Breast epithelium (tissue), 4 donors: ENCODE measurements at regions not wholly inside any gene's neighbourhood (a gene's known extent, or its start where the extent isn't known, plus 50 kb on each side); places are given as distances from the start of the nearest gene placed in this dataset.

Source experiments
- DNase-seq, 2 donors: peaks; one replicate each; pipeline ENCODE4 v3.0.0-alpha.2; 2019; ENCODE audit warnings: low spot score in 2 of 2
- H3K27ac ChIP-seq, 2 donors: fragments of 200-600 bp; sonication (generic) in 1 of 2; one replicate each; pipeline ENCODE4 v1.5.1; 2016 to 2019; ENCODE audit warnings: mild to moderate bottlenecking in 1 of 2
- H3K27me3 ChIP-seq, 2 donors: fragments of 200-600 bp; sonication (generic) in 1 of 2; one replicate each; pipeline versions ENCODE4 v1.5.1 to v1.6.0; 2017 to 2019; ENCODE audit warnings: control low read depth in 1 of 2, mild to moderate bottlenecking in 1 of 2
- H3K36me3 ChIP-seq: fragments of 200-600 bp; one replicate; pipeline ENCODE4 v1.5.1; 2019
- H3K4me1 ChIP-seq, 2 donors: fragments of 200-600 bp; sonication (generic); one replicate each; pipeline ENCODE4 v1.5.1; 2016 to 2019; ENCODE audit warnings: control low read depth in 1 of 2
- H3K4me3 ChIP-seq, 3 donors: fragments of 200-600 bp; sonication (generic); 1 replicate in 2 of 3; 2 replicates in 1 of 3; pipeline ENCODE4 v1.5.1; 2016 to 2019; ENCODE audit warnings: mild to moderate bottlenecking in 3 of 3, moderate library complexity in 2 of 3
- H3K9me3 ChIP-seq, 2 donors: fragments of 200-600 bp; sonication (generic) in 1 of 2; one replicate each; pipeline ENCODE4 v1.5.1; 2016 to 2019; ENCODE audit warnings: control low read depth in 1 of 2
- POLR2A ChIP-seq: fragments of 450-650 bp; IDR thresholded peaks from one replicate; pipeline ENCODE4 v1.6.1; 2016; ENCODE audit warnings: antibody characterized with exemption, mild to moderate bottlenecking, moderate library complexity
- POLR2AphosphoS5 ChIP-seq, 3 donors: sonication (generic); formaldehyde crosslinking; IDR thresholded peaks; one replicate each; pipeline ENCODE4 v1.6.1; 2017; ENCODE audit warnings: antibody characterized with exemption in 3 of 3
- intact Hi-C: fragments of 100-400 bp; cut with DNase I; formaldehyde crosslinking; loops from one replicate; pipeline ENCODE4 v1.15.1; 2023; ENCODE audit warnings: low total_unique reads
- TF ChIP-seq, protein P1 (sequence below), 3 donors: fragments of 450-650 bp; IDR thresholded peaks; one replicate each; pipeline ENCODE4 v1.5.1; 2016 to 2017; ENCODE audit warnings: antibody characterized with exemption in 3 of 3, mild to moderate bottlenecking in 3 of 3, moderate library complexity in 3 of 3

GRCh38 chr6:50921968-50922367 lies 103.3 kb downstream of the TFAP2B start:
- TF ChIP-seq POLR2A (no peak), POLR2AphosphoS5 (IDR thresholded peaks at IDR 0.05) (no peak)
- TF ChIP-seq, protein P1, sequence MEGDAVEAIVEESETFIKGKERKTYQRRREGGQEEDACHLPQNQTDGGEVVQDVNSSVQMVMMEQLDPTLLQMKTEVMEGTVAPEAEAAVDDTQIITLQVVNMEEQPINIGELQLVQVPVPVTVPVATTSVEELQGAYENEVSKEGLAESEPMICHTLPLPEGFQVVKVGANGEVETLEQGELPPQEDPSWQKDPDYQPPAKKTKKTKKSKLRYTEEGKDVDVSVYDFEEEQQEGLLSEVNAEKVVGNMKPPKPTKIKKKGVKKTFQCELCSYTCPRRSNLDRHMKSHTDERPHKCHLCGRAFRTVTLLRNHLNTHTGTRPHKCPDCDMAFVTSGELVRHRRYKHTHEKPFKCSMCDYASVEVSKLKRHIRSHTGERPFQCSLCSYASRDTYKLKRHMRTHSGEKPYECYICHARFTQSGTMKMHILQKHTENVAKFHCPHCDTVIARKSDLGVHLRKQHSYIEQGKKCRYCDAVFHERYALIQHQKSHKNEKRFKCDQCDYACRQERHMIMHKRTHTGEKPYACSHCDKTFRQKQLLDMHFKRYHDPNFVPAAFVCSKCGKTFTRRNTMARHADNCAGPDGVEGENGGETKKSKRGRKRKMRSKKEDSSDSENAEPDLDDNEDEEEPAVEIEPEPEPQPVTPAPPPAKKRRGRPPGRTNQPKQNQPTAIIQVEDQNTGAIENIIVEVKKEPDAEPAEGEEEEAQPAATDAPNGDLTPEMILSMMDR (IDR thresholded peaks at IDR 0.05): no peak
- no peak overlapping the region for H3K4me3 ChIP-seq
- H3K4me1 ChIP-seq: no peaks in the 10 kb centered on the region
- no peaks in the 10 kb centered on the region for H3K36me3 ChIP-seq
- no peak overlapping the region for H3K27ac ChIP-seq
- intact Hi-C loops: no loop called here
- no peak for DNase-seq
- no peaks in the 10 kb centered on the region for H3K27me3 ChIP-seq
- peaks cover 6 to 7% of the 10 kb centered on the region in 2 donors for H3K9me3 ChIP-seq

DNA sequence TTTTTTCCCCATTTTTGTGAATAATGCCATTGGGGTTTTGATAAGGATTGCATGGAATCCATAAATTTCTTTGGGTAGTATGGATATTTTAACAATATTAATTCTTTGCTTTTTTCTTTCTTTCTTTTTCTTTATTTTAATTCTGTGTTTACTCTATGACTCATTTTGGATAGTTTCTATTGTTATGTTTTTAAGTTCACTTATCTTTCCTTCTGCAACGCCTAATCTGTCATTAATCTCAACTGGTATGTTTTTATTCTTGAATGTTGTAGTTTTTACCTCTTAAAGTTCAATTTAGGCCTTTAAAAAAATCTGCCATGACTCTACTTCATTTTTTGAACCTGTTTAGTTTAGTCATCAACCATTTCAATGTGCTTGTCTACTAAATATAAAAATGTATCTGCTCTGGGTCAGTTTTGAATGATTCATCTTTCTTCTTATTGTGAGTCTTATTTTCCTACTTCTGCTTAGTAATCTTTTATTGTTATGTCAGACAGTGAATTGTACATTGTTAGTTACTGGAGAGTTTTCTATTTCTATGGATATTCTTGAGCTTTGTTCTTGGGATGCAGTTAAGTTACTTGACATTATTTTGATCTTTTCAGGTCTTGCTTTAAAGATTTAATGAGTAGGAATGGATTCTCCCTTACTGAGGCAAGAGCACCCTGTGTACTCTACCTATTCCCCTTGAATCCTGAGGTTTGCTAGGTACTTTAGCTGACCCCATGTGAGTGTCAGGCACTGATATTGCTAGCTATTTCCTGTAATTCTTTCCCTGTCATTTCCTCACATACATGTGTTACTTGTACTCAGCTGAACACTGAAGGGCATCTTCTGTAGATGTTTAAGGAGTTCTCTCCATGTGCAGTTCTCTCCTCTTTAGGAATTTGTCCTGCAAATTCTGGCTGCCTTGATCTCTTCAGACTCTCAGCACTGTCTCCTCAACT lies 104.2 kb downstream of the TFAP2B start:
- Histone ChIP-seq H3K4me1 (no peaks in the 10 kb centered on the region), H3K4me3 (no peak overlapping the region), H3K36me3 (no peaks in the 10 kb centered on the region), H3K27ac (peak overlapping the region in 1 of 2 donors; percentile 30), H3K27me3 (no peaks in the 10 kb centered on the region), H3K9me3 (peaks cover 6 to 7% of the 10 kb centered on the region in 2 donors)
- no peak for DNase-seq
- intact Hi-C loops: no loop called here
- no peak for TF ChIP-seq POLR2AphosphoS5 (IDR thresholded peaks at IDR 0.05)
- no peak for TF ChIP-seq POLR2A
- TF ChIP-seq, protein P1 (IDR thresholded peaks at IDR 0.05): no peak

GRCh38 chr6:50924758-50925157 lies 106.1 kb downstream of the TFAP2B start:
- H3K27ac ChIP-seq: no peak overlapping the region
- peaks cover 6 to 7% of the 10 kb centered on the region in 2 donors for H3K9me3 ChIP-seq
- no peak overlapping the region for H3K4me3 ChIP-seq
- TF ChIP-seq POLR2AphosphoS5 (IDR thresholded peaks at IDR 0.05) (no peak), POLR2A (no peak)
- TF ChIP-seq, protein P1 (IDR thresholded peaks at IDR 0.05): no peak
- H3K4me1 ChIP-seq: no peaks in the 10 kb centered on the region
- H3K27me3 ChIP-seq: no peaks in the 10 kb centered on the region
- no peaks in the 10 kb centered on the region for H3K36me3 ChIP-seq
- DNase-seq: no peak
- intact Hi-C loops: no loop called here

DNA sequence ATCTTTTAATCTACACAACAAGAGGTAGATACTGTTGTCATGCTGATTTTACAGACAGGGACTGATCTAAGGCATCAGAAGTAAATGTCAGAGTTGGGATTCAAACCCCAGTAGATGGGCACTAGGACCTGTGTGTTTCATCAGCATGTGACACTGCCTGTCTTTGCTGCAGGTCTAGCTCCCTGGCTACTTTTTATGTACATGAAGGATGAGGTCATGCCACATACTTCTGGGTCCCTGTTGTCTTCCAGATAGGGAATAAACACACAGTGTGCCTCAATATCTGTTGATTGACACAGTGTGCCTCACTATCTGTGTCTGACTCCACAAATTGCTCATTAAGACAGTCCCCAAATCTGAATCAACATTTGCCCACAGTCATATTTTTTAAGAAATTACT lies 106.9 kb downstream of the TFAP2B start:
- Histone ChIP-seq H3K4me1 (no peaks in the 10 kb centered on the region), H3K4me3 (no peak overlapping the region), H3K27ac (no peak overlapping the region), H3K27me3 (no peaks in the 10 kb centered on the region), H3K9me3 (peaks cover 6 to 7% of the 10 kb centered on the region in 2 donors), H3K36me3 (no peaks in the 10 kb centered on the region)
- intact Hi-C loops: no loop called here
- TF ChIP-seq POLR2AphosphoS5 (IDR thresholded peaks at IDR 0.05) (no peak), POLR2A (no peak)
- TF ChIP-seq, protein P1 (IDR thresholded peaks at IDR 0.05): no peak
- DNase-seq: no peak

DNA sequence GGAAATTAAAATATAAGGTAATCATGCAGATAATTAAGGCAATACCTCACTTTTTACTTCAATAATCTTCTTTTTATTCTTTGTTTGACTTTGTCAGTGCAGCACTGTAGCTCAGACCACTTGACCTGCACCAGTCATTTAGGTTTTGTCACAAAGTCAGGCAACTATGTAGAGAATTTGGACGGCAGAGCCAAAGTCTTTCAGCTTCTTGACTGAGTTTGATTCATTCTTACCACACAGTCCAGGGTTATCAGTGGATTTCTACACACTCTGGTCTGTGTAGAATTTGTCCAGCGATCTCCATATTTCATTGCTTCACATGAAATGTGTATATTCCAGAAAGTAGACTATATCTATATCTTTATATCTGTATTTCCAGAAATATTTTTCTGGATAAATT lies 107.3 kb downstream of the TFAP2B start:
- intact Hi-C loops: no loop called here
- H3K9me3 ChIP-seq: peaks cover 6 to 7% of the 10 kb centered on the region in 2 donors

More for the DNA sequence above, 107.3 kb downstream of the TFAP2B start:
- TF ChIP-seq POLR2AphosphoS5 (IDR thresholded peaks at IDR 0.05): no peak
- TF ChIP-seq, protein P1 (IDR thresholded peaks at IDR 0.05): no peak
- TF ChIP-seq POLR2A: no peak
- Histone ChIP-seq H3K27me3 (no peaks in the 10 kb centered on the region), H3K27ac (no peak overlapping the region), H3K4me1 (no peaks in the 10 kb centered on the region), H3K36me3 (no peaks in the 10 kb centered on the region), H3K4me3 (no peak overlapping the region)
- no peak for DNase-seq
